ENCODE measurements at regions not wholly inside any gene's neighbourhood (a gene's known extent, or its start where the extent isn't known, plus 50 kb on each side); places are given as distances from the start of the nearest gene placed in this dataset.

DNA sequence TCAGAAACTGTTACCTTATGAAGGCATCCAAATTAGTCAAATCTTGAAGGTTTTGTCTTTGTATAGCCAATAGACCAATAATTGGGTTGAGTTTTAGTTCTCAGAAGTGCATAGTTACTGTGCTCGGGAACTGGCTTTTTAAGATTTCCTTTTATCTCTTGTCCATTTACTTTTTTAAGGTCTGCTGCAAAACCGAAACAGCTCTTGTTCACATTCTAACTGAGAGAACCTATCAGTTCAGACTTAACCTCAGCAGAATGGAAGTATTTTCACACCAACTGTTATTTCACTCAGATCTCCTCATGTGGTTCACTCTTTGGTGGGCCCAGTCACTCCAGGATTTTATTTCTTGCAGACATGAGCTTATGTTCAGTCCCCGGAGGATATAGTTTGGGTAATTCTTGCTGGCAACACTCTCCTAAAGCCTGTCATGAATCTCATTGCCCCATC lies 55.5 kb downstream of the TPBG start:
- intact Hi-C loops (cut with micrococcal nuclease; ENCODE audit: unreplicated experiment), result no loop called here
- ChIA-PET POLR2A (no interaction called here), CTCF (no interaction called here)
- Histone ChIP-seq H3K36me3 (ENCODE audit: control insufficient read depth, insufficient read depth, low read length) (no peaks in the 10 kb centered on the region), H3K4me3 (ENCODE audit: low read depth in 2 of 2, low read length in 2 of 2) (no peak overlapping the region), H3K27ac (ENCODE audit: low read length) (no peak overlapping the region), H3K27me3 (ENCODE audit: control insufficient read depth, insufficient read depth, low read length) (no peaks in the 10 kb centered on the region), H3K4me1 (ENCODE audit: control insufficient read depth, insufficient read depth, low read length) (no peaks in the 10 kb centered on the region), H3K9me3 (ENCODE audit: control insufficient read depth, insufficient read depth, low read depth, low read length) (no peaks in the 10 kb centered on the region)
- in situ Hi-C loops (cut with HindIII; ENCODE audit: low pct_unique_long_range_greater_than_20kb, low sequenced_read_pairs), result no loop called here
- BruUV-seq (replicated peaks), result no TSS peak
- DNase-seq (ENCODE audit: low read depth, low spot score), result no peak
- no peak for ATAC-seq
- TF ChIP-seq SIN3A (IDR thresholded peaks at IDR 0.05; ENCODE audit: borderline replicate concordance, insufficient read depth, low read depth, low read length), result no peak
- TF ChIP-seq, protein P1, sequence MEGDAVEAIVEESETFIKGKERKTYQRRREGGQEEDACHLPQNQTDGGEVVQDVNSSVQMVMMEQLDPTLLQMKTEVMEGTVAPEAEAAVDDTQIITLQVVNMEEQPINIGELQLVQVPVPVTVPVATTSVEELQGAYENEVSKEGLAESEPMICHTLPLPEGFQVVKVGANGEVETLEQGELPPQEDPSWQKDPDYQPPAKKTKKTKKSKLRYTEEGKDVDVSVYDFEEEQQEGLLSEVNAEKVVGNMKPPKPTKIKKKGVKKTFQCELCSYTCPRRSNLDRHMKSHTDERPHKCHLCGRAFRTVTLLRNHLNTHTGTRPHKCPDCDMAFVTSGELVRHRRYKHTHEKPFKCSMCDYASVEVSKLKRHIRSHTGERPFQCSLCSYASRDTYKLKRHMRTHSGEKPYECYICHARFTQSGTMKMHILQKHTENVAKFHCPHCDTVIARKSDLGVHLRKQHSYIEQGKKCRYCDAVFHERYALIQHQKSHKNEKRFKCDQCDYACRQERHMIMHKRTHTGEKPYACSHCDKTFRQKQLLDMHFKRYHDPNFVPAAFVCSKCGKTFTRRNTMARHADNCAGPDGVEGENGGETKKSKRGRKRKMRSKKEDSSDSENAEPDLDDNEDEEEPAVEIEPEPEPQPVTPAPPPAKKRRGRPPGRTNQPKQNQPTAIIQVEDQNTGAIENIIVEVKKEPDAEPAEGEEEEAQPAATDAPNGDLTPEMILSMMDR (IDR thresholded peaks at IDR 0.05), result no peak

DNA sequence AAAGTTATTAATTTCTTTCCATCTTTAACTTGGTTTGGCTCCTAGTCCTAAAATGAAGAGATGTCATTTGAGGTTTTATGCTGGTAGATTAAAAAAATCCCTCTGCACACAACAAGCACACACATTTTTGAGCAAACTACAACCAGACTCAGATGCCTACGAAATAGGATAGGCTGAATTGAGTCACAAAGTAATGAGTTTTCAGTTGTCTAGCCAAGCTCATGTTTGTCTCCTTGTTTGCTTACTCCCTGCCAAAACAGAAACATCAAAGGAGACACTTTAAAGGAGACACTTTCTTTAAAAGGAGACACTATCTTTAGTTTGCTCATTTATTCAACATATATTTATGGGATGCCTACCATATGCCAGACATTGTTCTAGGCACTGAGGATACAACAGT lies 56.2 kb downstream of the TPBG start:
- Histone ChIP-seq H3K4me3 (ENCODE audit: low read depth in 2 of 2, low read length in 2 of 2) (no peak overlapping the region), H3K36me3 (ENCODE audit: control insufficient read depth, insufficient read depth, low read length) (no peaks in the 10 kb centered on the region), H3K27me3 (ENCODE audit: control insufficient read depth, insufficient read depth, low read length) (no peaks in the 10 kb centered on the region), H3K4me1 (ENCODE audit: control insufficient read depth, insufficient read depth, low read length) (no peaks in the 10 kb centered on the region), H3K9me3 (ENCODE audit: control insufficient read depth, insufficient read depth, low read depth, low read length) (no peaks in the 10 kb centered on the region), H3K27ac (ENCODE audit: low read length) (no peak overlapping the region)
- TF ChIP-seq SIN3A (IDR thresholded peaks at IDR 0.05; ENCODE audit: borderline replicate concordance, insufficient read depth, low read depth, low read length), result no peak
- peak; percentile 51; the same call in 1 of the 2 replicates for TF ChIP-seq TCF7L2 (IDR thresholded peaks at IDR 0.05; ENCODE audit: low read depth, low read length)
- TF ChIP-seq, protein P1 (IDR thresholded peaks at IDR 0.05), result no peak
- TF ChIP-seq POLR2AphosphoS5 (IDR thresholded peaks at IDR 0.05; ENCODE audit: low read depth, low read length), result no peak
- ChIA-PET CTCF (no interaction called here), POLR2A (no interaction called here)
- intact Hi-C loops (cut with micrococcal nuclease; ENCODE audit: unreplicated experiment) (no loop called here), in situ Hi-C loops (cut with HindIII; ENCODE audit: low pct_unique_long_range_greater_than_20kb, low sequenced_read_pairs) (no loop called here)
- DNase-seq (ENCODE audit: low read depth, low spot score) (no peak), ATAC-seq (no peak)
- BruUV-seq (replicated peaks), result no TSS peak

DNA sequence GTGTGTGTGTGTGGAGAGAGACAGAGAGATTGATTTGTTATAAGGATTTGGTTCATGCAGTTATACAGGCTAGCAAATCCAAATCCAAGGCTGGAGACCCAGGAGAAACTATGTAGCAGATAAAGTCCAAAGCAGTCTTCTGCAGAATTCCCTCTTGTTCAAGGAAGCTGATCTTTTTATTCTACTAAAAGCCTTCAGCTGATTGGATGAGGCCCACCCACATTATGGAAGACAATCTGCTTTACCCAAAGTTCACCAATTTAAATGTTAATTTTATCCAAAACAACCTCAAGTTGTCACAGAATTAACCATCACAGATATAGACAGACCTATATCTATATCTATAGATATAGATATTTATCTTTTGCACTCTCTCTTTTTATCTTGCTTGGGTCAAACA lies 67.0 kb downstream of the TPBG start:
- DNase-seq (ENCODE audit: low read depth, low spot score) (no peak), ATAC-seq (no peak)
- no peaks in the 10 kb centered on the region for H3K36me3 ChIP-seq (ENCODE audit: control insufficient read depth, insufficient read depth, low read length)
- no peak overlapping the region for H3K27ac ChIP-seq (ENCODE audit: low read length)
- in situ Hi-C loops (cut with HindIII; ENCODE audit: low pct_unique_long_range_greater_than_20kb, low sequenced_read_pairs) (no loop called here), intact Hi-C loops (cut with micrococcal nuclease; ENCODE audit: unreplicated experiment) (no loop called here)
- TF ChIP-seq TCF7L2 (IDR thresholded peaks at IDR 0.05; ENCODE audit: low read depth, low read length) (no peak), SIN3A (IDR thresholded peaks at IDR 0.05; ENCODE audit: borderline replicate concordance, insufficient read depth, low read depth, low read length) (no peak), POLR2AphosphoS5 (IDR thresholded peaks at IDR 0.05; ENCODE audit: low read depth, low read length) (no peak)
- TF ChIP-seq, protein P1 (IDR thresholded peaks at IDR 0.05), result no peak
- TF ChIP-seq, protein P2, sequence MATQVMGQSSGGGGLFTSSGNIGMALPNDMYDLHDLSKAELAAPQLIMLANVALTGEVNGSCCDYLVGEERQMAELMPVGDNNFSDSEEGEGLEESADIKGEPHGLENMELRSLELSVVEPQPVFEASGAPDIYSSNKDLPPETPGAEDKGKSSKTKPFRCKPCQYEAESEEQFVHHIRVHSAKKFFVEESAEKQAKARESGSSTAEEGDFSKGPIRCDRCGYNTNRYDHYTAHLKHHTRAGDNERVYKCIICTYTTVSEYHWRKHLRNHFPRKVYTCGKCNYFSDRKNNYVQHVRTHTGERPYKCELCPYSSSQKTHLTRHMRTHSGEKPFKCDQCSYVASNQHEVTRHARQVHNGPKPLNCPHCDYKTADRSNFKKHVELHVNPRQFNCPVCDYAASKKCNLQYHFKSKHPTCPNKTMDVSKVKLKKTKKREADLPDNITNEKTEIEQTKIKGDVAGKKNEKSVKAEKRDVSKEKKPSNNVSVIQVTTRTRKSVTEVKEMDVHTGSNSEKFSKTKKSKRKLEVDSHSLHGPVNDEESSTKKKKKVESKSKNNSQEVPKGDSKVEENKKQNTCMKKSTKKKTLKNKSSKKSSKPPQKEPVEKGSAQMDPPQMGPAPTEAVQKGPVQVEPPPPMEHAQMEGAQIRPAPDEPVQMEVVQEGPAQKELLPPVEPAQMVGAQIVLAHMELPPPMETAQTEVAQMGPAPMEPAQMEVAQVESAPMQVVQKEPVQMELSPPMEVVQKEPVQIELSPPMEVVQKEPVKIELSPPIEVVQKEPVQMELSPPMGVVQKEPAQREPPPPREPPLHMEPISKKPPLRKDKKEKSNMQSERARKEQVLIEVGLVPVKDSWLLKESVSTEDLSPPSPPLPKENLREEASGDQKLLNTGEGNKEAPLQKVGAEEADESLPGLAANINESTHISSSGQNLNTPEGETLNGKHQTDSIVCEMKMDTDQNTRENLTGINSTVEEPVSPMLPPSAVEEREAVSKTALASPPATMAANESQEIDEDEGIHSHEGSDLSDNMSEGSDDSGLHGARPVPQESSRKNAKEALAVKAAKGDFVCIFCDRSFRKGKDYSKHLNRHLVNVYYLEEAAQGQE (IDR thresholded peaks at IDR 0.05; ENCODE audit: insufficient read depth in 1 of 2, low read depth in 2 of 2, low read length in 1 of 2), result no peak
- ChIA-PET CTCF (no interaction called here), POLR2A (no interaction called here)
- no peaks in the 10 kb centered on the region for H3K4me1 ChIP-seq (ENCODE audit: control insufficient read depth, insufficient read depth, low read length)
- H3K9me3 ChIP-seq (ENCODE audit: control insufficient read depth, insufficient read depth, low read depth, low read length), result no peaks in the 10 kb centered on the region
- no TSS peak for BruUV-seq (replicated peaks)
- H3K27me3 ChIP-seq (ENCODE audit: control insufficient read depth, insufficient read depth, low read length), result no peaks in the 10 kb centered on the region
- no peak overlapping the region for H3K4me3 ChIP-seq (ENCODE audit: low read depth in 2 of 2, low read length in 2 of 2)
